ENCODE measurements at regions not wholly inside any gene's neighbourhood (a gene's known extent, or its start where the extent isn't known, plus 50 kb on each side); places are given as distances from the start of the nearest gene placed in this dataset.
"Not testable (repeated sequence)": the region's sequence is repeated elsewhere in the genome, so short reads cannot be mapped to it uniquely, and the experiment has no call there.

DNA sequence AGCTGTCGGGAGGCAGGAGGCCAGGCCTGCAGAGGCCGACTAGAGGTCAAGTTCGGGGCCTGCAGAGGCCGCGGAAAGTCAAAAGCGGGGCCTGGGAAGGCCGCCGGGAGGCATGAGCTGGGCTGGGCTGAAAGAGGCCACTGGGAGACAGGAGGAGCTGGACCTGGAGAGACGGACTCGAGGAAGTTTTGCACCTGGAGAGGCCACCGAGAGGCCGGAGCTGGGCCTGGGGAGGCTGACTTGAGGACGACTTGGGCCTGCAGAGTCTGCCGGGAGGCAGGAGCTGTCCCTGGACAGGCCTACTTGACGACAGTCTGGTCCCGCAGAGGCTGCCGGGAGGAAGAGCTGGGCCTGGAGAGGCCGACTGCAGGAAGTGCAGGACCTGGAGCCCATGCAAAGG lies 310.1 kb downstream of the ZNF479 start:
- H4K20me1 ChIP-seq (ENCODE audit: insufficient read depth, low read length); H3K4me3 ChIP-seq (ENCODE audit: low read depth in 1 of 2, low read length in 2 of 2); H3K27me3 ChIP-seq (ENCODE audit: insufficient read depth, low read length, poor library complexity); H3K4me1 ChIP-seq (ENCODE audit: insufficient read depth, low read length); H3K36me3 ChIP-seq (ENCODE audit: insufficient read depth, low read length); H3K9ac ChIP-seq (ENCODE audit: low read depth, low read length); H3K79me2 ChIP-seq (ENCODE audit: insufficient read depth, low read length); H2AFZ ChIP-seq (ENCODE audit: low read depth, low read length); DNase-seq; H3K4me2 ChIP-seq (ENCODE audit: insufficient read depth, low read length); ATAC-seq (ENCODE audit: insufficient read depth, low read depth); H3K9me3 ChIP-seq (ENCODE audit: insufficient read depth, low read length, severe bottlenecking); H3K27ac ChIP-seq (ENCODE audit: low read length): not testable (repeated sequence)

DNA sequence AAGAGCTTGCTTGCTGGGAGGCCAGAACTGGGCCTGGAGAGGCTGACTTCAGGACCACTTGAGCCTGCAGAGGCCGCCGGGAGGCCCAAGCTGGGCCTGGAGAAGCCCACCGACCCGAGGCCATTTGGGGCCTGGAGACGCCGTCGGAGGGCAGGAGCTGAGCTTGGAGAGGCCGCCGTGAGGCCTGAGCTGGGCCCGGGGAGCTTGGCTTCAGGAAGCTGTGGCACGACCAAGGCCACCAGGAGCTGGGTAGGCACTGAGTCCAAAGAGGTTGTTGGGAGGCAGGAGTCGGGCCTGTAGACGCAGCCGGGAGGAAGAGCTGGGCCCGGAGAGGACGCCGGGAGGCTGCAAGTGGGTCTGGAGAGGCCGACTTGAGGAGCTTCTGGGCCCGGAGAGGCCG lies 310.7 kb downstream of the ZNF479 start:
- not testable (repeated sequence) for H3K9ac ChIP-seq (ENCODE audit: low read depth, low read length); H3K27me3 ChIP-seq (ENCODE audit: insufficient read depth, low read length, poor library complexity); H2AFZ ChIP-seq (ENCODE audit: low read depth, low read length); ATAC-seq (ENCODE audit: insufficient read depth, low read depth); H4K20me1 ChIP-seq (ENCODE audit: insufficient read depth, low read length); H3K36me3 ChIP-seq (ENCODE audit: insufficient read depth, low read length); H3K27ac ChIP-seq (ENCODE audit: low read length); DNase-seq; H3K4me3 ChIP-seq (ENCODE audit: low read depth in 1 of 2, low read length in 2 of 2); H3K79me2 ChIP-seq (ENCODE audit: insufficient read depth, low read length); H3K4me1 ChIP-seq (ENCODE audit: insufficient read depth, low read length); H3K9me3 ChIP-seq (ENCODE audit: insufficient read depth, low read length, severe bottlenecking); H3K4me2 ChIP-seq (ENCODE audit: insufficient read depth, low read length)

DNA sequence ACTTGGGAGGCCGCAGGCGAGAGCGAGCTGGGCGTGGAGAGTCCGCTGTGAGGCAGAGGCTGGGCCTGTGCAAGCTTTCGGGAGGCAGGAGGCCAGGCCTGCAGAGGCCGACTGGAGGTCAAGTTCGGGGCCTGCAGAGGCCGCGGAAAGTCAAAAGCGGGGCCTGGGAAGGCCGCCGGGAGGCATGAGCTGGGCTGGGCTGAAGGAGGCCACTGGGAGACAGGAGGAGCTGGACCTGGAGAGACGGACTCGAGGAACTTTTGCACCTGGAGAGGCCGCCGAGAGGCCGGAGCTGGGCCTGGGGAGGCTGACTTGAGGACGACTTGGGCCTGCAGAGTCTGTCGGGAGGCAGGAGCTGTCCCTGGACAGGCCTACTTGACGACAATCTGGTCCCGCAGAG lies 314.0 kb downstream of the ZNF479 start:
- H2AFZ ChIP-seq (ENCODE audit: low read depth, low read length); H3K4me2 ChIP-seq (ENCODE audit: insufficient read depth, low read length); H4K20me1 ChIP-seq (ENCODE audit: insufficient read depth, low read length); H3K79me2 ChIP-seq (ENCODE audit: insufficient read depth, low read length); H3K27me3 ChIP-seq (ENCODE audit: insufficient read depth, low read length, poor library complexity); H3K9ac ChIP-seq (ENCODE audit: low read depth, low read length); H3K36me3 ChIP-seq (ENCODE audit: insufficient read depth, low read length); H3K4me1 ChIP-seq (ENCODE audit: insufficient read depth, low read length); H3K4me3 ChIP-seq (ENCODE audit: low read depth in 1 of 2, low read length in 2 of 2); H3K9me3 ChIP-seq (ENCODE audit: insufficient read depth, low read length, severe bottlenecking); DNase-seq; H3K27ac ChIP-seq (ENCODE audit: low read length); ATAC-seq (ENCODE audit: insufficient read depth, low read depth): not testable (repeated sequence)

DNA sequence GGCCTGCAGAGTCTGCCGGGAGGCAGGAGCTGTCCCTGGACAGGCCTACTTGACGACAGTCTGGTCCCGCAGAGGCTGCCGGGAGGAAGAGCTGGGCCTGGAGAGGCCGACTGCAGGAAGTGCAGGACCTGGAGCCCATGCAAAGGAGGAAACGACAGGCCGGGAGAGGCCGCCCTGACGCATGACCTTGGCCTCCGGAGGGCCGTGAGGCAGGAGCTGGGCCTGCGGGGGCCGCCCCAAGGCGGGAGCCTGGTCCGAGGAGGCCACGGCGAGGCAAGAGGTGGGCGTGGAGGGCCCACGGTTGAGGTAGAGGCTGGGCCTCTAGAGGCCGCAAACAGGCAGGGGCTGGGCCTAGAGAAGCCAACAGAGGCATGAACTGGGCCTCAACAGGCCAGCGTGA lies 317.3 kb downstream of the ZNF479 start:
- DNase-seq; H3K9ac ChIP-seq (ENCODE audit: low read depth, low read length); H4K20me1 ChIP-seq (ENCODE audit: insufficient read depth, low read length); H3K27me3 ChIP-seq (ENCODE audit: insufficient read depth, low read length, poor library complexity); H3K79me2 ChIP-seq (ENCODE audit: insufficient read depth, low read length); H2AFZ ChIP-seq (ENCODE audit: low read depth, low read length); H3K4me1 ChIP-seq (ENCODE audit: insufficient read depth, low read length); H3K27ac ChIP-seq (ENCODE audit: low read length); H3K4me2 ChIP-seq (ENCODE audit: insufficient read depth, low read length); H3K4me3 ChIP-seq (ENCODE audit: low read depth in 1 of 2, low read length in 2 of 2); H3K36me3 ChIP-seq (ENCODE audit: insufficient read depth, low read length); H3K9me3 ChIP-seq (ENCODE audit: insufficient read depth, low read length, severe bottlenecking); ATAC-seq (ENCODE audit: insufficient read depth, low read depth): not testable (repeated sequence)

DNA sequence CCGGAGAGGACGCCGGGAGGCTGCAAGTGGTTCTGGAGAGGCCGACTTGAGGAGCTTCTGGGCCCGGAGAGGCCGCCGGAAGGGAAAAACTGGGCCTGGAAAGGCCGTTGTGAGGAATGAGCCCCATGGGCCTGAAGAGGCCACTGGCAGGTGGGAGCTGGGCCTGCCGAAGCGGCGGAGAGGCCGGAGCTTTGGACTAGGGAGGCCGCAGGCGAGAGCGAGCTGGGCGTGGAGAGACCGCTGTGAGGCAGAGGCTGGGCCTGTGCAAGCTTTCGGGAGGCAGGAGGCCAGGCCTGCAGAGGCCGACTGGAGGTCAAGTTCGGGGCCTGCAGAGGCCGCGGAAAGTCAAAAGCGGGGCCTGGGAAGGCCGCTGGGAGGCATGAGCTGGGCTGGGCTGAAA lies 317.8 kb downstream of the ZNF479 start:
- H3K27ac ChIP-seq (ENCODE audit: low read length); DNase-seq; H4K20me1 ChIP-seq (ENCODE audit: insufficient read depth, low read length); H3K9ac ChIP-seq (ENCODE audit: low read depth, low read length); H3K4me1 ChIP-seq (ENCODE audit: insufficient read depth, low read length); H3K79me2 ChIP-seq (ENCODE audit: insufficient read depth, low read length); ATAC-seq (ENCODE audit: insufficient read depth, low read depth); H2AFZ ChIP-seq (ENCODE audit: low read depth, low read length); H3K4me3 ChIP-seq (ENCODE audit: low read depth in 1 of 2, low read length in 2 of 2); H3K27me3 ChIP-seq (ENCODE audit: insufficient read depth, low read length, poor library complexity); H3K9me3 ChIP-seq (ENCODE audit: insufficient read depth, low read length, severe bottlenecking); H3K36me3 ChIP-seq (ENCODE audit: insufficient read depth, low read length); H3K4me2 ChIP-seq (ENCODE audit: insufficient read depth, low read length): not testable (repeated sequence)

DNA sequence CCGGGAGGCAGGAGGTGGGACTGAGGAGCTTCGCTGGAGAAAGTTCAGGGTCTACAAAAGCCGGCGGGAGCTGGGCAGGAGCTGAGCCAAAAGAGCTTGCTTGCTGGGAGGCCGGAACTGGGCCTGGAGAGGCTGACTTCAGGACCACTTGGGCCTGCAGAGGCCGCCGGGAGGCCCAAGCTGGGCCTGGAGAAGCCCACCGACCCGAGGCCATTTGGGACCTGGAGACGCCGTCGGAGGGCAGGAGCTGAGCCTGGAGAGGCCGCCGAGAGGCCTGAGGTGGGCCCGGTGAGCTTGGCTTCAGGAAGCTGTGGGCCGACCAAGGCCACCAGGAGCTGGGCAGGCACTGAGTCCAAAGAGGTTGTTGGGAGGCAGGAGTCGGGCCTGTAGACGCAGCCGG lies 318.3 kb downstream of the ZNF479 start:
- H3K27me3 ChIP-seq (ENCODE audit: insufficient read depth, low read length, poor library complexity); H3K79me2 ChIP-seq (ENCODE audit: insufficient read depth, low read length); H3K9me3 ChIP-seq (ENCODE audit: insufficient read depth, low read length, severe bottlenecking); H3K27ac ChIP-seq (ENCODE audit: low read length); DNase-seq; H2AFZ ChIP-seq (ENCODE audit: low read depth, low read length); H3K4me3 ChIP-seq (ENCODE audit: low read depth in 1 of 2, low read length in 2 of 2); H3K4me2 ChIP-seq (ENCODE audit: insufficient read depth, low read length); H3K9ac ChIP-seq (ENCODE audit: low read depth, low read length); H3K36me3 ChIP-seq (ENCODE audit: insufficient read depth, low read length); H4K20me1 ChIP-seq (ENCODE audit: insufficient read depth, low read length); H3K4me1 ChIP-seq (ENCODE audit: insufficient read depth, low read length); ATAC-seq (ENCODE audit: insufficient read depth, low read depth): not testable (repeated sequence)

DNA sequence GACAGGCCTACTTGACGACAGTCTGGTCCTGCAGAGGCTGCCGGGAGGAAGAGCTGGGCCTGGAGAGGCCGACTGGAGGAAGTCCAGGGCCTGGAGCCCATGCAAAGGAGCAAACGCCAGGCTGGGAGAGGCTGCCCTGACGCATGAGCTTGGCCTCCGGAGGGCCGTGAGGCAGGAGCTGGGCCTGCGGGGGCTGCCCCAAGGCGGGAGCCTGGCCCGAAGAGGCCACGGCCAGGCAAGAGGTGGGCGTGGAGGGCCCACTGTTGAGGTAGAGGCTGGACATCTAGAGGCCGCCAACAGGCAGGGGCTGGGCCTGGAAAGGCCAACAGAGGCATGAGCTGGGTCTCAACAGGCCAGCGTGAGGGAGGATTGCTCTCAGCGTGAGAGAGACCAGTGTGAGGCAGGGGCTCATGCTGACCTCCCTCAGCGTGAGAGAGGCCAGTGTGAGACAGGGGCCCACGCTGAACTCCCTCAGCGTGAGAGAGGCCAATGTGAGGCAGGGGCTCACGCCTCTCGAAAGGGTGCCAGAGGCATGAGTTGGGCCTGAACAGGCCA lies 320.6 kb downstream of the ZNF479 start:
- not testable (repeated sequence) for H3K27me3 ChIP-seq (ENCODE audit: insufficient read depth, low read length, poor library complexity); H4K20me1 ChIP-seq (ENCODE audit: insufficient read depth, low read length); H3K4me3 ChIP-seq (ENCODE audit: low read depth in 1 of 2, low read length in 2 of 2); ATAC-seq (ENCODE audit: insufficient read depth, low read depth); H3K9me3 ChIP-seq (ENCODE audit: insufficient read depth, low read length, severe bottlenecking); H3K9ac ChIP-seq (ENCODE audit: low read depth, low read length); H2AFZ ChIP-seq (ENCODE audit: low read depth, low read length); H3K36me3 ChIP-seq (ENCODE audit: insufficient read depth, low read length); H3K4me2 ChIP-seq (ENCODE audit: insufficient read depth, low read length); H3K27ac ChIP-seq (ENCODE audit: low read length); DNase-seq; H3K79me2 ChIP-seq (ENCODE audit: insufficient read depth, low read length); H3K4me1 ChIP-seq (ENCODE audit: insufficient read depth, low read length)

All from DND-41 (cell line).